ENCODE measurements at regions not wholly inside any gene's neighbourhood (a gene's known extent, or its start where the extent isn't known, plus 50 kb on each side); places are given as distances from the start of the nearest gene placed in this dataset.

GRCh38 chr6:45818655-45819054 lies 197.0 kb downstream of the CLIC5 start:
- dilution Hi-C loops (cut with MboI; ENCODE audit: extremely low pct_ligation_motif_present, low sequenced_read_pairs) (no loop called here), intact Hi-C loops (cut with micrococcal nuclease) (no loop called here)
- ChIA-PET CTCF (no interaction called here), POLR2A (no interaction called here)
- Histone ChIP-seq H3K4me3 (replicated peaks in 1 of 3; ENCODE audit: insufficient read depth in 1 of 3, low read depth in 1 of 3, low read length in 3 of 3) (no peak overlapping the region), H3K27me3 (ENCODE audit: control insufficient read depth in 2 of 2, insufficient read depth in 2 of 2, low read length in 2 of 2) (peaks cover 0 to 2% of the 10 kb centered on the region in 2 experiments), H3K27ac (ENCODE audit: insufficient read depth, low read depth, low read length) (no peak overlapping the region), H3K4me2 (ENCODE audit: insufficient read depth, low read length) (no peak overlapping the region), H3K4me1 (ENCODE audit: control insufficient read depth, extremely low read depth, insufficient read depth, low read length) (no peaks in the 10 kb centered on the region), H3K36me3 (ENCODE audit: control insufficient read depth in 2 of 2, extremely low read depth in 1 of 2, insufficient read depth in 2 of 2, low read length in 2 of 2) (no peaks in the 10 kb centered on the region), H3K79me2 (ENCODE audit: control insufficient read depth, insufficient read depth, low read length) (no peaks in the 10 kb centered on the region), H4K20me1 (replicated peaks; ENCODE audit: control insufficient read depth, extremely low read depth, insufficient read depth, low read length) (no peaks in the 10 kb centered on the region), H3K9me1 (replicated peaks; ENCODE audit: control insufficient read depth, extremely low read depth, insufficient read depth, low read length) (no peaks in the 10 kb centered on the region), H3K9me3 (replicated peaks; ENCODE audit: control insufficient read depth, insufficient read depth, low read length) (no peaks in the 10 kb centered on the region), H3K9ac (replicated peaks; ENCODE audit: extremely low read depth, insufficient read depth, low read length) (no peak overlapping the region), H2AFZ (ENCODE audit: low read depth, low read length) (no peak overlapping the region)
- no peak for TF ChIP-seq CTCF (IDR thresholded peaks at IDR 0.05; ENCODE audit: extremely low read depth in 1 of 2, insufficient read depth in 1 of 2, low read depth in 1 of 2, low read length in 2 of 2)
- no peak for TF ChIP-seq MYC (IDR thresholded peaks at IDR 0.05; ENCODE audit: low read depth, low read length)
- no peak for TF ChIP-seq POLR2AphosphoS5 (IDR thresholded peaks at IDR 0.05; ENCODE audit: insufficient read depth, low read depth, low read length)
- TF ChIP-seq MAX (IDR thresholded peaks at IDR 0.05; ENCODE audit: insufficient read depth, insufficient read length): no peak
- TF ChIP-seq FOS (IDR thresholded peaks at IDR 0.05; ENCODE audit: borderline replicate concordance, insufficient read depth, low read length): no peak
- TF ChIP-seq POLR2A (IDR thresholded peaks at IDR 0.05; ENCODE audit: low read depth, low read length): no peak
- no peak for TF ChIP-seq JUN (IDR thresholded peaks at IDR 0.05; ENCODE audit: borderline replicate concordance, insufficient read depth, insufficient read length, low read depth)
- TF ChIP-seq GATA2 (IDR thresholded peaks at IDR 0.05; ENCODE audit: insufficient read depth, insufficient read length, low read depth, low read length): no peak
- TF ChIP-seq EZH2 (IDR thresholded peaks at IDR 0.05; ENCODE audit: borderline replicate concordance, low read depth, low read length, severe bottlenecking): no peak
- FAIRE-seq (no peak), DNase-seq (ENCODE audit: low read depth, low spot score) (no peak)
- BruUV-seq (replicated peaks): no TSS peak

Data from endothelial cell of umbilical vein (primary cell).